DOHH2 (cell line): ENCODE measurements at regions not wholly inside any gene's neighbourhood (a gene's known extent, or its start where the extent isn't known, plus 50 kb on each side); places are given as distances from the start of the nearest gene placed in this dataset.

Experiments
- EZH2phosphoT487 ChIP-seq: fragments of 200-600 bp; sonication (generic); IDR thresholded peaks from 2 replicates; pipeline ENCODE4 v1.6.1; 2017; ENCODE audit warnings: borderline replicate concordance, mild to moderate bottlenecking, antibody characterized with exemption, low read length, moderate library complexity, mixed read lengths
- TF ChIP-seq, protein P1 (sequence below): fragments of 200-600 bp; sonication (generic); IDR thresholded peaks from one replicate; pipeline ENCODE4 v1.5.1; 2014; ENCODE audit warnings: antibody characterized with exemption, mild to moderate bottlenecking, low read depth, low read length; ENCODE audit not compliant: poor library complexity, severe bottlenecking

GRCh38 chr12:92365333-92365732, 219.7 kb upstream of the BTG1 start:
- TF ChIP-seq, protein P1, sequence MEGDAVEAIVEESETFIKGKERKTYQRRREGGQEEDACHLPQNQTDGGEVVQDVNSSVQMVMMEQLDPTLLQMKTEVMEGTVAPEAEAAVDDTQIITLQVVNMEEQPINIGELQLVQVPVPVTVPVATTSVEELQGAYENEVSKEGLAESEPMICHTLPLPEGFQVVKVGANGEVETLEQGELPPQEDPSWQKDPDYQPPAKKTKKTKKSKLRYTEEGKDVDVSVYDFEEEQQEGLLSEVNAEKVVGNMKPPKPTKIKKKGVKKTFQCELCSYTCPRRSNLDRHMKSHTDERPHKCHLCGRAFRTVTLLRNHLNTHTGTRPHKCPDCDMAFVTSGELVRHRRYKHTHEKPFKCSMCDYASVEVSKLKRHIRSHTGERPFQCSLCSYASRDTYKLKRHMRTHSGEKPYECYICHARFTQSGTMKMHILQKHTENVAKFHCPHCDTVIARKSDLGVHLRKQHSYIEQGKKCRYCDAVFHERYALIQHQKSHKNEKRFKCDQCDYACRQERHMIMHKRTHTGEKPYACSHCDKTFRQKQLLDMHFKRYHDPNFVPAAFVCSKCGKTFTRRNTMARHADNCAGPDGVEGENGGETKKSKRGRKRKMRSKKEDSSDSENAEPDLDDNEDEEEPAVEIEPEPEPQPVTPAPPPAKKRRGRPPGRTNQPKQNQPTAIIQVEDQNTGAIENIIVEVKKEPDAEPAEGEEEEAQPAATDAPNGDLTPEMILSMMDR = no peak
- no peak for TF ChIP-seq EZH2phosphoT487
